ENCODE measurements at regions not wholly inside any gene's neighbourhood (a gene's known extent, or its start where the extent isn't known, plus 50 kb on each side); places are given as distances from the start of the nearest gene placed in this dataset.

DNA sequence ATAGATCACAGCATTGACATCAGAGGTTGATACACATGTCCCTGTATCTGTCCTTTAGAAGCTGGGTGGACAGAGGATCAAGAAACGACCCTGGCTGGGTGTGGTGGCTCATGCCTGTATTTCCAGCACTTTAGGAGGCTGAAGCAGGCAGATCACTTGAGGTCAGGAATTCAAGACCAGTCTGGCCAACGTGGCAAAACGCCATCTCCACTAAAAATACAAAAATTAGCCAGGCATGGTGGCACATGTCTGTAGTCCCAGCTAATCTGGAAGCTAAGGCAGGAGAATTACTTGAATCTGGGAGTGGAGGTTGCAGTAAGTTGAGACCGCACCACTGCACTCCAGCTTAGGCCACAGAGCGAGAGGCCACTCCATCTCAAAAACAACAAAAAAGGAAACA, 300.4 kb upstream of the AMELY start:
- Mint-ChIP-seq H3K4me3 (no peak overlapping the region), H3K9me3 (no peaks in the 10 kb centered on the region), H3K4me1 (no peaks in the 10 kb centered on the region), H3K27me3 (ENCODE audit: insufficient read depth, low read depth, poor library complexity) (no peaks in the 10 kb centered on the region), H3K36me3 (ENCODE audit: low read depth) (no peaks in the 10 kb centered on the region), H3K27ac (no peak overlapping the region)
- no peak overlapping the region for H3K27ac ChIP-seq (ENCODE audit: low read depth)
- H4K20me1 ChIP-seq (replicated peaks; ENCODE audit: insufficient read depth), result no peaks in the 10 kb centered on the region
- TF ChIP-seq STAT1 (IDR thresholded peaks at IDR 0.05; ENCODE audit: unreplicated experiment) (no peak), CREB1 (CRISPR knock-in tag; IDR thresholded peaks at IDR 0.05; ENCODE audit: low read depth) (no peak)
- TF ChIP-seq, protein P1, sequence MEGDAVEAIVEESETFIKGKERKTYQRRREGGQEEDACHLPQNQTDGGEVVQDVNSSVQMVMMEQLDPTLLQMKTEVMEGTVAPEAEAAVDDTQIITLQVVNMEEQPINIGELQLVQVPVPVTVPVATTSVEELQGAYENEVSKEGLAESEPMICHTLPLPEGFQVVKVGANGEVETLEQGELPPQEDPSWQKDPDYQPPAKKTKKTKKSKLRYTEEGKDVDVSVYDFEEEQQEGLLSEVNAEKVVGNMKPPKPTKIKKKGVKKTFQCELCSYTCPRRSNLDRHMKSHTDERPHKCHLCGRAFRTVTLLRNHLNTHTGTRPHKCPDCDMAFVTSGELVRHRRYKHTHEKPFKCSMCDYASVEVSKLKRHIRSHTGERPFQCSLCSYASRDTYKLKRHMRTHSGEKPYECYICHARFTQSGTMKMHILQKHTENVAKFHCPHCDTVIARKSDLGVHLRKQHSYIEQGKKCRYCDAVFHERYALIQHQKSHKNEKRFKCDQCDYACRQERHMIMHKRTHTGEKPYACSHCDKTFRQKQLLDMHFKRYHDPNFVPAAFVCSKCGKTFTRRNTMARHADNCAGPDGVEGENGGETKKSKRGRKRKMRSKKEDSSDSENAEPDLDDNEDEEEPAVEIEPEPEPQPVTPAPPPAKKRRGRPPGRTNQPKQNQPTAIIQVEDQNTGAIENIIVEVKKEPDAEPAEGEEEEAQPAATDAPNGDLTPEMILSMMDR (conservative IDR thresholded peaks at IDR 0.05; ENCODE audit: low read depth in 2 of 2), result no peak
- H3K27me3 ChIP-seq (ENCODE audit: insufficient read depth), result no peaks in the 10 kb centered on the region
- ATAC-seq (no peak), DNase-seq (ENCODE audit: low spot score) (no peak)
- H3F3A ChIP-seq (replicated peaks; ENCODE audit: low read depth), result no peaks in the 10 kb centered on the region
- H3K4me3 ChIP-seq, result no peak overlapping the region
- no peaks in the 10 kb centered on the region for H3K4me1 ChIP-seq (ENCODE audit: insufficient read depth)
- no peaks in the 10 kb centered on the region for H3K9me2 ChIP-seq (ENCODE audit: insufficient read depth)
- no peak overlapping the region for H3K4me2 ChIP-seq
- H3K79me2 ChIP-seq (replicated peaks; ENCODE audit: insufficient read depth), result no peaks in the 10 kb centered on the region
- no peaks in the 10 kb centered on the region for H3K36me3 ChIP-seq (ENCODE audit: insufficient read depth)
- no peak overlapping the region for H2AFZ ChIP-seq

DNA sequence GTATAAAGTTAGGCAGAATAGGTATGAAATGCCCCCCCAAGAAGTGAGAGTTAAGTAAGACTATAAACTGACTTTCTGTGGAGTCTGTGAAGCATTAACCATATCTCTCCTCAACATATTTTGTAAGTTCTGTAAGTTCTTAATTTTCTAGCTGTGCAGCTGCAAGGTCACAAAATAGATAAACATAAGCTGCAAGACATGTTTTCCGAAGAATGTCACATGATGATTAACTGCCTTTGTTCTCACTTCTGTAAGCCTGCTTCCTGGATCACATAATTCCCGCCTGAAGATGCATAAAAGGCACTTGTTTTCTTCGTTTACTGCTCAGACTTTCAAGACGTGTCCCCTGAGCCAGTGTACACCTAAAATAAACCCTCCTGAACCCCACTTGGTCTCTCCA, 292.9 kb upstream of the AMELY start:
- Mint-ChIP-seq H3K36me3 (ENCODE audit: low read depth) (no peaks in the 10 kb centered on the region), H3K27me3 (ENCODE audit: insufficient read depth, low read depth, poor library complexity) (peaks cover 2% of the 10 kb centered on the region), H3K4me3 (no peak overlapping the region), H3K9me3 (no peaks in the 10 kb centered on the region), H3K27ac (no peak overlapping the region), H3K4me1 (no peaks in the 10 kb centered on the region)
- DNase-seq (ENCODE audit: low spot score) (no peak), ATAC-seq (no peak)
- Histone ChIP-seq H3K27ac (ENCODE audit: low read depth) (no peak overlapping the region), H3K36me3 (ENCODE audit: insufficient read depth) (no peaks in the 10 kb centered on the region), H2AFZ (no peak overlapping the region), H3K4me1 (ENCODE audit: insufficient read depth) (no peaks in the 10 kb centered on the region), H3K27me3 (ENCODE audit: insufficient read depth) (no peaks in the 10 kb centered on the region), H3F3A (replicated peaks; ENCODE audit: low read depth) (no peaks in the 10 kb centered on the region), H4K20me1 (replicated peaks; ENCODE audit: insufficient read depth) (no peaks in the 10 kb centered on the region), H3K4me3 (no peak overlapping the region), H3K4me2 (no peak overlapping the region), H3K9me2 (ENCODE audit: insufficient read depth) (no peaks in the 10 kb centered on the region), H3K79me2 (replicated peaks; ENCODE audit: insufficient read depth) (no peaks in the 10 kb centered on the region)
- TF ChIP-seq ZNF331 (CRISPR knock-in tag; IDR thresholded peaks at IDR 0.05; ENCODE audit: low read depth), result no peak
- no peak for TF ChIP-seq NANOG (IDR thresholded peaks at IDR 0.05; ENCODE audit: borderline replicate concordance)
- no peak for TF ChIP-seq CREB1 (CRISPR knock-in tag; IDR thresholded peaks at IDR 0.05; ENCODE audit: low read depth)
- no peak for TF ChIP-seq EZH2phosphoT487 (IDR thresholded peaks at IDR 0.05; ENCODE audit: unreplicated experiment)
- TF ChIP-seq, protein P2, sequence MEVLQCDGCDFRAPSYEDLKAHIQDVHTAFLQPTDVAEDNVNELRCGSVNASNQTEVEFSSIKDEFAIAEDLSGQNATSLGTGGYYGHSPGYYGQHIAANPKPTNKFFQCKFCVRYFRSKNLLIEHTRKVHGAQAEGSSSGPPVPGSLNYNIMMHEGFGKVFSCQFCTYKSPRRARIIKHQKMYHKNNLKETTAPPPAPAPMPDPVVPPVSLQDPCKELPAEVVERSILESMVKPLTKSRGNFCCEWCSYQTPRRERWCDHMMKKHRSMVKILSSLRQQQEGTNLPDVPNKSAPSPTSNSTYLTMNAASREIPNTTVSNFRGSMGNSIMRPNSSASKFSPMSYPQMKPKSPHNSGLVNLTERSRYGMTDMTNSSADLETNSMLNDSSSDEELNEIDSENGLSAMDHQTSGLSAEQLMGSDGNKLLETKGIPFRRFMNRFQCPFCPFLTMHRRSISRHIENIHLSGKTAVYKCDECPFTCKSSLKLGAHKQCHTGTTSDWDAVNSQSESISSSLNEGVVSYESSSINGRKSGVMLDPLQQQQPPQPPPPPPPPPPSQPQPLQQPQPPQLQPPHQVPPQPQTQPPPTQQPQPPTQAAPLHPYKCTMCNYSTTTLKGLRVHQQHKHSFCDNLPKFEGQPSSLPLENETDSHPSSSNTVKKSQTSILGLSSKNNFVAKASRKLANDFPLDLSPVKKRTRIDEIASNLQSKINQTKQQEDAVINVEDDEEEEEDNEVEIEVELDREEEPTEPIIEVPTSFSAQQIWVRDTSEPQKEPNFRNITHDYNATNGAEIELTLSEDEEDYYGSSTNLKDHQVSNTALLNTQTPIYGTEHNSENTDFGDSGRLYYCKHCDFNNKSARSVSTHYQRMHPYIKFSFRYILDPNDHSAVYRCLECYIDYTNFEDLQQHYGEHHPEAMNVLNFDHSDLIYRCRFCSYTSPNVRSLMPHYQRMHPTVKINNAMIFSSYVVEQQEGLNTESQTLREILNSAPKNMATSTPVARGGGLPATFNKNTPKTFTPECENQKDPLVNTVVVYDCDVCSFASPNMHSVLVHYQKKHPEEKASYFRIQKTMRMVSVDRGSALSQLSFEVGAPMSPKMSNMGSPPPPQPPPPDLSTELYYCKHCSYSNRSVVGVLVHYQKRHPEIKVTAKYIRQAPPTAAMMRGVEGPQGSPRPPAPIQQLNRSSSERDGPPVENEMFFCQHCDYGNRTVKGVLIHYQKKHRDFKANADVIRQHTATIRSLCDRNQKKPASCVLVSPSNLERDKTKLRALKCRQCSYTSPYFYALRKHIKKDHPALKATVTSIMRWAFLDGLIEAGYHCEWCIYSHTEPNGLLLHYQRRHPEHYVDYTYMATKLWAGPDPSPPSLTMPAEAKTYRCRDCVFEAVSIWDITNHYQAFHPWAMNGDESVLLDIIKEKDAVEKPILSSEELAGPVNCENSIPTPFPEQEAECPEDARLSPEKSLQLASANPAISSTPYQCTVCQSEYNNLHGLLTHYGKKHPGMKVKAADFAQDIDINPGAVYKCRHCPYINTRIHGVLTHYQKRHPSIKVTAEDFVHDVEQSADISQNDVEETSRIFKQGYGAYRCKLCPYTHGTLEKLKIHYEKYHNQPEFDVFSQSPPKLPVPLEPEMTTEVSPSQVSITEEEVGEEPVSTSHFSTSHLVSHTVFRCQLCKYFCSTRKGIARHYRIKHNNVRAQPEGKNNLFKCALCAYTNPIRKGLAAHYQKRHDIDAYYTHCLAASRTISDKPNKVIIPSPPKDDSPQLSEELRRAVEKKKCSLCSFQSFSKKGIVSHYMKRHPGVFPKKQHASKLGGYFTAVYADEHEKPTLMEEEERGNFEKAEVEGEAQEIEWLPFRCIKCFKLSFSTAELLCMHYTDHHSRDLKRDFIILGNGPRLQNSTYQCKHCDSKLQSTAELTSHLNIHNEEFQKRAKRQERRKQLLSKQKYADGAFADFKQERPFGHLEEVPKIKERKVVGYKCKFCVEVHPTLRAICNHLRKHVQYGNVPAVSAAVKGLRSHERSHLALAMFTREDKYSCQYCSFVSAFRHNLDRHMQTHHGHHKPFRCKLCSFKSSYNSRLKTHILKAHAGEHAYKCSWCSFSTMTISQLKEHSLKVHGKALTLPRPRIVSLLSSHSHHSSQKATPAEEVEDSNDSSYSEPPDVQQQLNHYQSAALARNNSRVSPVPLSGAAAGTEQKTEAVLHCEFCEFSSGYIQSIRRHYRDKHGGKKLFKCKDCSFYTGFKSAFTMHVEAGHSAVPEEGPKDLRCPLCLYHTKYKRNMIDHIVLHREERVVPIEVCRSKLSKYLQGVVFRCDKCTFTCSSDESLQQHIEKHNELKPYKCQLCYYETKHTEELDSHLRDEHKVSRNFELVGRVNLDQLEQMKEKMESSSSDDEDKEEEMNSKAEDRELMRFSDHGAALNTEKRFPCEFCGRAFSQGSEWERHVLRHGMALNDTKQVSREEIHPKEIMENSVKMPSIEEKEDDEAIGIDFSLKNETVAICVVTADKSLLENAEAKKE (CRISPR knock-in tag; IDR thresholded peaks at IDR 0.05), result no peak
- TF ChIP-seq ETS1 (IDR thresholded peaks at IDR 0.05), result no peak
- no peak for TF ChIP-seq STAT1 (IDR thresholded peaks at IDR 0.05; ENCODE audit: unreplicated experiment)
- TF ChIP-seq JUNB (IDR thresholded peaks at IDR 0.05; ENCODE audit: unreplicated experiment), result no peak
- no peak for TF ChIP-seq POLR2AphosphoS5 (IDR thresholded peaks at IDR 0.05; ENCODE audit: low read depth)
- no peak for TF ChIP-seq EZH2 (IDR thresholded peaks at IDR 0.05; ENCODE audit: low read depth, unreplicated experiment)
- no peak for TF ChIP-seq ZNF114 (CRISPR knock-in tag; IDR thresholded peaks at IDR 0.05)

Measured in GM23338 (cell line).